ENCODE measurements at regions not wholly inside any gene's neighbourhood (a gene's known extent, or its start where the extent isn't known, plus 50 kb on each side); places are given as distances from the start of the nearest gene placed in this dataset.

DNA sequence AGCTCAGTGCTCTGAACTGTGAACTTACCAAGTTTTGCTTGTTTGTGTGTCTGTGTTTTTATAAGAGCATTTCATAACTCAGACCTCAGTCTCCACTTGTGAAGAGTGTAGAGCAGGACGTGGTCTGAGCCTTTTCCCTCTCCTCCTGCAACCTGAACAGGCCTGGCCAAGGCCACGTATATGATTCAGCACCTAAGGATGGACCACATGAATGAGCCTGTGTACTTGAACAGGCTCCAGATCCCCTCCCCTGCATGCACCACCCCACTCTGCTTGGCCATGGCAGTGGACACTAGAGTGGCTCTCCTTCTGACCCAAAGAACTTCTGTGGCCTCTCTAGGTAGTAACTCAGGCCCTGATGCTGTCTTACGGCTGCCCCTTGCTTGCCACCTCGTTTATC, 125.9 kb upstream of the FSTL4 start:
- TF ChIP-seq, protein P1, sequence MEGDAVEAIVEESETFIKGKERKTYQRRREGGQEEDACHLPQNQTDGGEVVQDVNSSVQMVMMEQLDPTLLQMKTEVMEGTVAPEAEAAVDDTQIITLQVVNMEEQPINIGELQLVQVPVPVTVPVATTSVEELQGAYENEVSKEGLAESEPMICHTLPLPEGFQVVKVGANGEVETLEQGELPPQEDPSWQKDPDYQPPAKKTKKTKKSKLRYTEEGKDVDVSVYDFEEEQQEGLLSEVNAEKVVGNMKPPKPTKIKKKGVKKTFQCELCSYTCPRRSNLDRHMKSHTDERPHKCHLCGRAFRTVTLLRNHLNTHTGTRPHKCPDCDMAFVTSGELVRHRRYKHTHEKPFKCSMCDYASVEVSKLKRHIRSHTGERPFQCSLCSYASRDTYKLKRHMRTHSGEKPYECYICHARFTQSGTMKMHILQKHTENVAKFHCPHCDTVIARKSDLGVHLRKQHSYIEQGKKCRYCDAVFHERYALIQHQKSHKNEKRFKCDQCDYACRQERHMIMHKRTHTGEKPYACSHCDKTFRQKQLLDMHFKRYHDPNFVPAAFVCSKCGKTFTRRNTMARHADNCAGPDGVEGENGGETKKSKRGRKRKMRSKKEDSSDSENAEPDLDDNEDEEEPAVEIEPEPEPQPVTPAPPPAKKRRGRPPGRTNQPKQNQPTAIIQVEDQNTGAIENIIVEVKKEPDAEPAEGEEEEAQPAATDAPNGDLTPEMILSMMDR (conservative IDR thresholded peaks at IDR 0.05; ENCODE audit: low read length) = no peak
- TF ChIP-seq EZH2phosphoT487 (IDR thresholded peaks at IDR 0.05; ENCODE audit: borderline replicate concordance) = no peak
